Vagina (tissue), 2 donors: ENCODE measurements at regions not wholly inside any gene's neighbourhood (a gene's known extent, or its start where the extent isn't known, plus 50 kb on each side); places are given as distances from the start of the nearest gene placed in this dataset.

Experiments used
- POLR2A ChIP-seq, 2 donors: fragments of 450-650 bp; IDR thresholded peaks; one replicate each; pipeline ENCODE4 v1.6.1; 2017; ENCODE audit warnings: antibody characterized with exemption in 2 of 2, mild to moderate bottlenecking in 2 of 2, moderate library complexity in 2 of 2
- TF ChIP-seq, protein P1 (sequence below), 3 experiments: fragments of 450-650 bp in 2 of 3; fragments of 200-600 bp in 1 of 3; sonication (generic) in 1 of 3; IDR thresholded peaks; one replicate each; pipeline ENCODE4 v1.5.1; 2017 to 2019; ENCODE audit warnings: antibody characterized with exemption in 3 of 3, mild to moderate bottlenecking in 2 of 3, moderate library complexity in 2 of 3

- TF ChIP-seq, protein P1, sequence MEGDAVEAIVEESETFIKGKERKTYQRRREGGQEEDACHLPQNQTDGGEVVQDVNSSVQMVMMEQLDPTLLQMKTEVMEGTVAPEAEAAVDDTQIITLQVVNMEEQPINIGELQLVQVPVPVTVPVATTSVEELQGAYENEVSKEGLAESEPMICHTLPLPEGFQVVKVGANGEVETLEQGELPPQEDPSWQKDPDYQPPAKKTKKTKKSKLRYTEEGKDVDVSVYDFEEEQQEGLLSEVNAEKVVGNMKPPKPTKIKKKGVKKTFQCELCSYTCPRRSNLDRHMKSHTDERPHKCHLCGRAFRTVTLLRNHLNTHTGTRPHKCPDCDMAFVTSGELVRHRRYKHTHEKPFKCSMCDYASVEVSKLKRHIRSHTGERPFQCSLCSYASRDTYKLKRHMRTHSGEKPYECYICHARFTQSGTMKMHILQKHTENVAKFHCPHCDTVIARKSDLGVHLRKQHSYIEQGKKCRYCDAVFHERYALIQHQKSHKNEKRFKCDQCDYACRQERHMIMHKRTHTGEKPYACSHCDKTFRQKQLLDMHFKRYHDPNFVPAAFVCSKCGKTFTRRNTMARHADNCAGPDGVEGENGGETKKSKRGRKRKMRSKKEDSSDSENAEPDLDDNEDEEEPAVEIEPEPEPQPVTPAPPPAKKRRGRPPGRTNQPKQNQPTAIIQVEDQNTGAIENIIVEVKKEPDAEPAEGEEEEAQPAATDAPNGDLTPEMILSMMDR (IDR thresholded peaks at IDR 0.05): no peak
- TF ChIP-seq POLR2A (IDR thresholded peaks at IDR 0.05): no peak
Observed at GRCh38 chr7:156004265-156005201, 192.3 kb upstream of the SHH start.
